GM23338 (cell line): ENCODE measurements at regions not wholly inside any gene's neighbourhood (a gene's known extent, or its start where the extent isn't known, plus 50 kb on each side); places are given as distances from the start of the nearest gene placed in this dataset.
"Not testable (repeated sequence)": the region's sequence is repeated elsewhere in the genome, so short reads cannot be mapped to it uniquely, and the experiment has no call there.

Experiments used
- CREB1 ChIP-seq: fragments of 250-450 bp; sonication (Bioruptor Pico); IDR thresholded peaks from 2 replicates; pipeline ENCODE4 v1.5.0; 2020; ENCODE audit warnings: low read depth, mild to moderate bottlenecking, moderate library complexity
- EZH2 ChIP-seq: fragments of 200-600 bp; sonication (generic); IDR thresholded peaks from one replicate; pipeline ENCODE4 v1.8.0; 2017; ENCODE audit warnings: antibody characterized with exemption, mild to moderate bottlenecking, low read depth; ENCODE audit not compliant: unreplicated experiment
- EZH2phosphoT487 ChIP-seq: fragments of 200-600 bp; sonication (generic); IDR thresholded peaks from one replicate; pipeline ENCODE4 v1.8.1; 2018; ENCODE audit warnings: antibody characterized with exemption; ENCODE audit not compliant: unreplicated experiment
- JUNB ChIP-seq: IDR thresholded peaks from one replicate; pipeline ENCODE4 v1.6.1; 2016; ENCODE audit warnings: antibody characterized with exemption; ENCODE audit not compliant: unreplicated experiment
- POLR2AphosphoS5 ChIP-seq: IDR thresholded peaks from 2 replicates; pipeline ENCODE4 v1.6.1; 2016; ENCODE audit warnings: antibody characterized with exemption, low read depth
- ZNF114 ChIP-seq: fragments of 250-450 bp; sonication (Bioruptor Pico); IDR thresholded peaks from 2 replicates; pipeline ENCODE4 v1.5.0; 2020; ENCODE audit warnings: mild to moderate bottlenecking, moderate library complexity
- ZNF331 ChIP-seq: fragments of 250-450 bp; sonication (Bioruptor Pico); IDR thresholded peaks from 2 replicates; pipeline ENCODE4 v1.5.0; 2020; ENCODE audit warnings: low read depth, mild to moderate bottlenecking, moderate library complexity
- TF ChIP-seq, protein P1 (sequence below), 2 experiments: fragments of 200-600 bp in 1 of 2; sonication (generic) in 1 of 2; conservative IDR thresholded peaks; 2 replicates each; pipeline versions ENCODE4 v1.5.1 to v1.6.1; 2016 to 2017; ENCODE audit warnings: antibody characterized with exemption in 2 of 2, low read depth in 2 of 2, mild to moderate bottlenecking in 2 of 2, moderate library complexity in 1 of 2
- TF ChIP-seq, protein P2 (sequence below): IDR thresholded peaks from one replicate; pipeline ENCODE4 v1.6.1; 2018; ENCODE audit warnings: antibody characterized with exemption; ENCODE audit not compliant: unreplicated experiment
- TF ChIP-seq, protein P3 (sequence below): IDR thresholded peaks from 2 replicates; pipeline ENCODE4 v1.6.1; 2016; ENCODE audit warnings: antibody characterized with exemption

DNA sequence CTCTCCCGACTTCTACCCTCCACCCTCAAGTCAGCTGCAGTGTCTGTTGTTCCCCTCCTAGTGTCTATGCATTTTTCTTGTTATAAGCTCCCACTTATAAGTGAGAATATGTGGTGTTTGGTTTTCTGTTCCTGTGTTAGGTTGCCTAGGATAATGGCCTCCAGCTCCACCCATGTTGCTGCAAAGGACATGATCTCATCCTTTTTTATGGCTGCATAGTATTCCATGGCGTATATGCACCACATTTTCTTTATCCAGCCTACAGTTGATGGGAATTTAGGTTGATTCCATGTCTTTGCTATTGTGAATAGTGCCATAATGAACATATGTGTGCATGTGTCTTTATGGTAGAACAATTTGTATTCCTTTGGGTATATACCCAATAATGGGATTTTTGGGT lies 80.7 kb downstream of the SPTSSA start:
- TF ChIP-seq, protein P1, sequence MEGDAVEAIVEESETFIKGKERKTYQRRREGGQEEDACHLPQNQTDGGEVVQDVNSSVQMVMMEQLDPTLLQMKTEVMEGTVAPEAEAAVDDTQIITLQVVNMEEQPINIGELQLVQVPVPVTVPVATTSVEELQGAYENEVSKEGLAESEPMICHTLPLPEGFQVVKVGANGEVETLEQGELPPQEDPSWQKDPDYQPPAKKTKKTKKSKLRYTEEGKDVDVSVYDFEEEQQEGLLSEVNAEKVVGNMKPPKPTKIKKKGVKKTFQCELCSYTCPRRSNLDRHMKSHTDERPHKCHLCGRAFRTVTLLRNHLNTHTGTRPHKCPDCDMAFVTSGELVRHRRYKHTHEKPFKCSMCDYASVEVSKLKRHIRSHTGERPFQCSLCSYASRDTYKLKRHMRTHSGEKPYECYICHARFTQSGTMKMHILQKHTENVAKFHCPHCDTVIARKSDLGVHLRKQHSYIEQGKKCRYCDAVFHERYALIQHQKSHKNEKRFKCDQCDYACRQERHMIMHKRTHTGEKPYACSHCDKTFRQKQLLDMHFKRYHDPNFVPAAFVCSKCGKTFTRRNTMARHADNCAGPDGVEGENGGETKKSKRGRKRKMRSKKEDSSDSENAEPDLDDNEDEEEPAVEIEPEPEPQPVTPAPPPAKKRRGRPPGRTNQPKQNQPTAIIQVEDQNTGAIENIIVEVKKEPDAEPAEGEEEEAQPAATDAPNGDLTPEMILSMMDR (conservative IDR thresholded peaks at IDR 0.05; ENCODE audit: low read depth in 2 of 2): not testable (repeated sequence)
- TF ChIP-seq EZH2; CREB1 (CRISPR knock-in tag); POLR2AphosphoS5; JUNB; EZH2phosphoT487; ZNF114 (CRISPR knock-in tag); ZNF331 (CRISPR knock-in tag): not testable (repeated sequence)
- TF ChIP-seq, protein P2, sequence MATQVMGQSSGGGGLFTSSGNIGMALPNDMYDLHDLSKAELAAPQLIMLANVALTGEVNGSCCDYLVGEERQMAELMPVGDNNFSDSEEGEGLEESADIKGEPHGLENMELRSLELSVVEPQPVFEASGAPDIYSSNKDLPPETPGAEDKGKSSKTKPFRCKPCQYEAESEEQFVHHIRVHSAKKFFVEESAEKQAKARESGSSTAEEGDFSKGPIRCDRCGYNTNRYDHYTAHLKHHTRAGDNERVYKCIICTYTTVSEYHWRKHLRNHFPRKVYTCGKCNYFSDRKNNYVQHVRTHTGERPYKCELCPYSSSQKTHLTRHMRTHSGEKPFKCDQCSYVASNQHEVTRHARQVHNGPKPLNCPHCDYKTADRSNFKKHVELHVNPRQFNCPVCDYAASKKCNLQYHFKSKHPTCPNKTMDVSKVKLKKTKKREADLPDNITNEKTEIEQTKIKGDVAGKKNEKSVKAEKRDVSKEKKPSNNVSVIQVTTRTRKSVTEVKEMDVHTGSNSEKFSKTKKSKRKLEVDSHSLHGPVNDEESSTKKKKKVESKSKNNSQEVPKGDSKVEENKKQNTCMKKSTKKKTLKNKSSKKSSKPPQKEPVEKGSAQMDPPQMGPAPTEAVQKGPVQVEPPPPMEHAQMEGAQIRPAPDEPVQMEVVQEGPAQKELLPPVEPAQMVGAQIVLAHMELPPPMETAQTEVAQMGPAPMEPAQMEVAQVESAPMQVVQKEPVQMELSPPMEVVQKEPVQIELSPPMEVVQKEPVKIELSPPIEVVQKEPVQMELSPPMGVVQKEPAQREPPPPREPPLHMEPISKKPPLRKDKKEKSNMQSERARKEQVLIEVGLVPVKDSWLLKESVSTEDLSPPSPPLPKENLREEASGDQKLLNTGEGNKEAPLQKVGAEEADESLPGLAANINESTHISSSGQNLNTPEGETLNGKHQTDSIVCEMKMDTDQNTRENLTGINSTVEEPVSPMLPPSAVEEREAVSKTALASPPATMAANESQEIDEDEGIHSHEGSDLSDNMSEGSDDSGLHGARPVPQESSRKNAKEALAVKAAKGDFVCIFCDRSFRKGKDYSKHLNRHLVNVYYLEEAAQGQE: not testable (repeated sequence)
- TF ChIP-seq, protein P3, sequence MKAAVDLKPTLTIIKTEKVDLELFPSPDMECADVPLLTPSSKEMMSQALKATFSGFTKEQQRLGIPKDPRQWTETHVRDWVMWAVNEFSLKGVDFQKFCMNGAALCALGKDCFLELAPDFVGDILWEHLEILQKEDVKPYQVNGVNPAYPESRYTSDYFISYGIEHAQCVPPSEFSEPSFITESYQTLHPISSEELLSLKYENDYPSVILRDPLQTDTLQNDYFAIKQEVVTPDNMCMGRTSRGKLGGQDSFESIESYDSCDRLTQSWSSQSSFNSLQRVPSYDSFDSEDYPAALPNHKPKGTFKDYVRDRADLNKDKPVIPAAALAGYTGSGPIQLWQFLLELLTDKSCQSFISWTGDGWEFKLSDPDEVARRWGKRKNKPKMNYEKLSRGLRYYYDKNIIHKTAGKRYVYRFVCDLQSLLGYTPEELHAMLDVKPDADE: not testable (repeated sequence)
